ENCODE measurements at regions not wholly inside any gene's neighbourhood (a gene's known extent, or its start where the extent isn't known, plus 50 kb on each side); places are given as distances from the start of the nearest gene placed in this dataset.

DNA sequence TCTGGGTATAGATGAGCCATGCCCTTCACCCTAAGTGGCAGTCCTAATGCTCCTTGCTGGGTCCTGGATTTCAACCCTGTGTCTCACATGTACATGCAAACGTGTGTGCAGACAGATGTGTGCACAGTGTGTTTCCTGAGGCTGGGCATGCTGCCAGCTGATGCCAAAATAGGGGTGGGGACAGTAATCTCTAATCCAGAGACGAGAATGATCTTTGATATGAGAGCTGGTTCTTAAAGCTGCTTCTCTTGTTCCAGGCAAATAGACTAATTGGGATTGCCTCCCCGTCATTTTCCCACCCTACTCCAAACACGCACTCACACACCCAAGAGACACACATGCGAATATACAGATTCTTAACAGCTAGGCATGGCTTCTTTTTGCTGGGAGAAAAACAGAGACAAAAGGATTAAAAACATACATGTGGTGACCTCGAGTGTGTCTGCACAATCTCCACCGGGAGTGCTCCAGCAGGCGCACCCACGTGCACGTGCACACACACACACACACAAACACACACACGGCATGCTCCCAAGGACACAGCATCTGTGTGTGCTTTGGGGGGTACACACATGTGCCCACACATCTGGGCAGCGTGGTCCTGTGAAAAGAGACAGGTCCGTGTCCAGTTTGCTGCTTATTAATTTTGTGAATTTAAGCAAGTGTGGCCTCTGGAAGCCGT is 102.1 kb upstream of the ZBTB40 start:
- TF ChIP-seq, protein P1, sequence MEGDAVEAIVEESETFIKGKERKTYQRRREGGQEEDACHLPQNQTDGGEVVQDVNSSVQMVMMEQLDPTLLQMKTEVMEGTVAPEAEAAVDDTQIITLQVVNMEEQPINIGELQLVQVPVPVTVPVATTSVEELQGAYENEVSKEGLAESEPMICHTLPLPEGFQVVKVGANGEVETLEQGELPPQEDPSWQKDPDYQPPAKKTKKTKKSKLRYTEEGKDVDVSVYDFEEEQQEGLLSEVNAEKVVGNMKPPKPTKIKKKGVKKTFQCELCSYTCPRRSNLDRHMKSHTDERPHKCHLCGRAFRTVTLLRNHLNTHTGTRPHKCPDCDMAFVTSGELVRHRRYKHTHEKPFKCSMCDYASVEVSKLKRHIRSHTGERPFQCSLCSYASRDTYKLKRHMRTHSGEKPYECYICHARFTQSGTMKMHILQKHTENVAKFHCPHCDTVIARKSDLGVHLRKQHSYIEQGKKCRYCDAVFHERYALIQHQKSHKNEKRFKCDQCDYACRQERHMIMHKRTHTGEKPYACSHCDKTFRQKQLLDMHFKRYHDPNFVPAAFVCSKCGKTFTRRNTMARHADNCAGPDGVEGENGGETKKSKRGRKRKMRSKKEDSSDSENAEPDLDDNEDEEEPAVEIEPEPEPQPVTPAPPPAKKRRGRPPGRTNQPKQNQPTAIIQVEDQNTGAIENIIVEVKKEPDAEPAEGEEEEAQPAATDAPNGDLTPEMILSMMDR (IDR thresholded peaks at IDR 0.05), result no peak
- no peak for TF ChIP-seq EZH2 (IDR thresholded peaks at IDR 0.05; ENCODE audit: borderline replicate concordance, insufficient read depth, low read depth, low read length, poor library complexity, severe bottlenecking)
